Caco-2 (cell line): ENCODE measurements at regions not wholly inside any gene's neighbourhood (a gene's known extent, or its start where the extent isn't known, plus 50 kb on each side); places are given as distances from the start of the nearest gene placed in this dataset.

Experiments
- BruUV-seq: library from RNA; stranded (reverse); fragments of 400-500 nt; replicated peaks from 2 replicates; lab custom pipeline; 2021; lab: Mats Ljungman, UMichigan
- CTCF ChIA-PET: fragments of 300-600 bp; sonication (Branson Sonifier 250); formaldehyde crosslinking; loops from one replicate; lab custom pipeline; 2022; ENCODE audit warnings: antibody characterized with exemption; lab: Charles Lee
- POLR2A ChIA-PET: fragments of 300-600 bp; sonication (Branson Sonifier 250); formaldehyde crosslinking; loops from one replicate; lab custom pipeline; 2022; ENCODE audit warnings: antibody characterized with exemption; lab: Charles Lee
- DNase-seq, 2 experiments: peaks; one replicate each; pipeline versions ENCODE4 v3.0.0 to v3.0.0-alpha.2; 2020 to 2022
- H3K27me3 ChIP-seq: replicated peaks from 2 replicates; pipeline ENCODE4 v1.6.0; 2011; ENCODE audit warnings: low read length; ENCODE audit not compliant: control insufficient read depth, insufficient read depth
- H3K36me3 ChIP-seq: 2 replicates; pipeline ENCODE4 v1.5.1; 2011; ENCODE audit warnings: low read length; ENCODE audit not compliant: control insufficient read depth, insufficient read depth
- H3K4me1 ChIP-seq: fragments of 250-450 bp; sonication (Bioruptor Pico); 2 replicates; pipeline ENCODE4 v1.5.1; 2020; ENCODE audit warnings: mild to moderate bottlenecking
- H3K4me3 ChIP-seq: 2 replicates; pipeline ENCODE4 v1.5.1; 2011; ENCODE audit warnings: low read depth, mild to moderate bottlenecking, control low read depth, low read length
- H3K9me3 ChIP-seq: fragments of 250-450 bp; sonication (Bioruptor Pico); 2 replicates; pipeline ENCODE4 v1.5.1; 2020; ENCODE audit warnings: mild to moderate bottlenecking, moderate library complexity
- H3K27ac Mint-ChIP-seq: one replicate; pipeline ENCODE4 v1.8.0; 2022; ENCODE audit warnings: mixed read lengths; ENCODE audit not compliant: unreplicated experiment
- H3K27me3 Mint-ChIP-seq: one replicate; pipeline ENCODE4 v1.8.0; 2022; ENCODE audit warnings: mixed read lengths; ENCODE audit not compliant: insufficient read depth, unreplicated experiment
- H3K36me3 Mint-ChIP-seq: one replicate; pipeline ENCODE4 v1.8.0; 2022; ENCODE audit warnings: mild to moderate bottlenecking, mixed read lengths; ENCODE audit not compliant: insufficient read depth, unreplicated experiment
- H3K4me1 Mint-ChIP-seq: one replicate; pipeline ENCODE4 v1.8.0; 2022; ENCODE audit warnings: low read depth, mixed read lengths; ENCODE audit not compliant: unreplicated experiment
- H3K4me3 Mint-ChIP-seq: one replicate; pipeline ENCODE4 v1.8.0; 2022; ENCODE audit warnings: mild to moderate bottlenecking, moderate library complexity, mixed read lengths; ENCODE audit not compliant: unreplicated experiment
- H3K9me3 Mint-ChIP-seq: one replicate; pipeline ENCODE4 v1.8.0; 2022; ENCODE audit warnings: mixed read lengths; ENCODE audit not compliant: unreplicated experiment
- CTCF ChIP-seq, 2 experiments: fragments of 200-600 bp in 1 of 2; IDR thresholded peaks; 1 replicate in 1 of 2; 2 replicates in 1 of 2; pipeline versions ENCODE4 v1.5.1 to v1.8.0; 2011 to 2022; ENCODE audit warnings: antibody characterized with exemption in 1 of 2, control low read depth in 1 of 2, inconsistent platforms in 1 of 2, low read depth in 1 of 2, low read length in 1 of 2, mild to moderate bottlenecking in 1 of 2, moderate library complexity in 1 of 2; ENCODE audit not compliant: insufficient read depth in 1 of 2, severe bottlenecking in 1 of 2, unreplicated experiment in 1 of 2
- intact Hi-C: fragments of 100-400 bp; cut with micrococcal nuclease; formaldehyde crosslinking; loops from one replicate; pipeline ENCODE4 v1.10.0; 2022; ENCODE audit not compliant: unreplicated experiment

GRCh38 chr21:15524855-15525254 lies 204.9 kb upstream of the USP25 start:
- H3K4me1 ChIP-seq = no peaks in the 10 kb centered on the region
- no peaks in the 10 kb centered on the region for H3K4me1 Mint-ChIP-seq
- ChIA-PET POLR2A (no interaction called here), CTCF (no interaction called here)
- H3K9me3 Mint-ChIP-seq = no peaks in the 10 kb centered on the region
- no peak overlapping the region for H3K27ac Mint-ChIP-seq
- H3K36me3 ChIP-seq = no peaks in the 10 kb centered on the region
- TF ChIP-seq CTCF (IDR thresholded peaks at IDR 0.05; ENCODE audit: insufficient read depth in 1 of 2, low read depth in 1 of 2, low read length in 1 of 2, severe bottlenecking in 1 of 2, unreplicated experiment in 1 of 2) = no peak
- BruUV-seq = no TSS peak
- H3K4me3 ChIP-seq = no peak overlapping the region
- H3K27me3 Mint-ChIP-seq = no peaks in the 10 kb centered on the region
- H3K27me3 ChIP-seq = no peaks in the 10 kb centered on the region
- no peaks in the 10 kb centered on the region; the same call in 1 of the 2 replicates for H3K9me3 ChIP-seq
- intact Hi-C loops = no loop called here
- no peak for DNase-seq
- no peak overlapping the region for H3K4me3 Mint-ChIP-seq
- no peaks in the 10 kb centered on the region for H3K36me3 Mint-ChIP-seq

- intact Hi-C loops = no loop called here
- TF ChIP-seq CTCF (IDR thresholded peaks at IDR 0.05; ENCODE audit: insufficient read depth in 1 of 2, low read depth in 1 of 2, low read length in 1 of 2, severe bottlenecking in 1 of 2, unreplicated experiment in 1 of 2) = no peak
- H3K36me3 Mint-ChIP-seq = no peaks in the 10 kb centered on the region
- Histone ChIP-seq H3K27me3 (no peaks in the 10 kb centered on the region), H3K4me3 (no peak overlapping the region), H3K9me3 (no peaks in the 10 kb centered on the region; the same call in 1 of the 2 replicates), H3K36me3 (no peaks in the 10 kb centered on the region), H3K4me1 (no peaks in the 10 kb centered on the region)
- ChIA-PET POLR2A (interaction anchor here (0.6 kb wide), 1 partner anchor 17 kb away, joined by 3 read pairs; no protein-coding TSS in a partner anchor), CTCF (no interaction called here)
- no TSS peak for BruUV-seq
- H3K27ac Mint-ChIP-seq = no peak overlapping the region
- no peaks in the 10 kb centered on the region for H3K27me3 Mint-ChIP-seq
- no peak for DNase-seq
- no peaks in the 10 kb centered on the region for H3K4me1 Mint-ChIP-seq
- no peak overlapping the region for H3K4me3 Mint-ChIP-seq
- no peaks in the 10 kb centered on the region for H3K9me3 Mint-ChIP-seq
Measured at GRCh38 chr21:15526798-15527197, 203.0 kb upstream of the USP25 start.

GRCh38 chr21:15528346-15528745 lies 201.4 kb upstream of the USP25 start:
- H3K9me3 ChIP-seq = no peaks in the 10 kb centered on the region
- H3K27me3 ChIP-seq = no peaks in the 10 kb centered on the region
- Mint-ChIP-seq H3K27me3 (peaks cover 2% of the 10 kb centered on the region), H3K36me3 (no peaks in the 10 kb centered on the region), H3K9me3 (no peaks in the 10 kb centered on the region), H3K4me1 (peaks cover 10% of the 10 kb centered on the region), H3K27ac (no peak overlapping the region), H3K4me3 (no peak overlapping the region)
- POLR2A ChIA-PET = no interaction called here
- CTCF ChIA-PET = no interaction called here
- no TSS peak for BruUV-seq
- H3K4me1 ChIP-seq = 0 out of 2 replicates have a peak, but pooled peaks cover 4% of the 10 kb centered on the region
- H3K36me3 ChIP-seq = no peaks in the 10 kb centered on the region
- DNase-seq = no peak
- TF ChIP-seq CTCF (IDR thresholded peaks at IDR 0.05; ENCODE audit: insufficient read depth in 1 of 2, low read depth in 1 of 2, low read length in 1 of 2, severe bottlenecking in 1 of 2, unreplicated experiment in 1 of 2) = no peak
- H3K4me3 ChIP-seq = no peak overlapping the region
- intact Hi-C loops = no loop called here
